SJSA1 (cell line): ENCODE measurements at regions not wholly inside any gene's neighbourhood (a gene's known extent, or its start where the extent isn't known, plus 50 kb on each side); places are given as distances from the start of the nearest gene placed in this dataset.

Experiments
- DNase-seq, 2 experiments: peaks; one replicate each; pipeline ENCODE4 v3.0.0-alpha.2; 2015 to 2020; ENCODE audit warnings: low spot score in 2 of 2, low read depth in 1 of 2
- H3K27ac ChIP-seq: fragments of 250-450 bp; sonication (Bioruptor Pico); 2 replicates; pipeline ENCODE4 v1.5.1; 2020; ENCODE audit warnings: mild to moderate bottlenecking, moderate library complexity
- H3K27me3 ChIP-seq: fragments of 250-450 bp; sonication (Bioruptor Pico); replicated peaks from 2 replicates; pipeline ENCODE4 v1.5.1; 2020; ENCODE audit warnings: mild to moderate bottlenecking, moderate library complexity
- H3K36me3 ChIP-seq: fragments of 250-450 bp; sonication (Bioruptor Pico); 2 replicates; pipeline ENCODE4 v1.5.1; 2020; ENCODE audit warnings: mild to moderate bottlenecking
- H3K4me1 ChIP-seq: fragments of 250-450 bp; sonication (Bioruptor Pico); replicated peaks from 2 replicates; pipeline ENCODE4 v1.6.1; 2021; ENCODE audit warnings: mild to moderate bottlenecking
- H3K4me3 ChIP-seq: fragments of 250-450 bp; sonication (Bioruptor Pico); 2 replicates; pipeline ENCODE4 v1.5.1; 2020; ENCODE audit warnings: mild to moderate bottlenecking
- H3K9me3 ChIP-seq: fragments of 250-450 bp; sonication (Bioruptor Pico); replicated peaks from 2 replicates; pipeline ENCODE4 v1.5.1; 2020; ENCODE audit warnings: mild to moderate bottlenecking

GRCh38 chr11:33559567-33559966 is 141.1 kb downstream of the C11orf91 start:
- H3K4me3 ChIP-seq: no peak overlapping the region
- H3K36me3 ChIP-seq: no peaks in the 10 kb centered on the region
- DNase-seq: no peak
- H3K27me3 ChIP-seq: 0 out of 2 replicates have a peak, but pooled peaks cover 3% of the 10 kb centered on the region
- no peak overlapping the region for H3K27ac ChIP-seq
- 0 out of 2 replicates have a peak, but pooled peaks cover 4% of the 10 kb centered on the region for H3K9me3 ChIP-seq
- peaks cover 18% of the 10 kb centered on the region for H3K4me1 ChIP-seq

GRCh38 chr11:33558097-33558496 is 142.5 kb downstream of the C11orf91 start:
- Histone ChIP-seq H3K4me1 (peaks cover 21% of the 10 kb centered on the region), H3K9me3 (0 out of 2 replicates have a peak, but pooled peaks cover 4% of the 10 kb centered on the region), H3K4me3 (no peak overlapping the region), H3K27ac (peak overlapping the region; percentile 80), H3K27me3 (no peaks in the 10 kb centered on the region), H3K36me3 (no peaks in the 10 kb centered on the region)
- DNase-seq: no peak

GRCh38 chr11:33557201-33557600 is 143.4 kb downstream of the C11orf91 start:
- Histone ChIP-seq H3K36me3 (no peaks in the 10 kb centered on the region), H3K27ac (peak overlapping the region; percentile 80), H3K9me3 (0 out of 2 replicates have a peak, but pooled peaks cover 4% of the 10 kb centered on the region), H3K4me3 (no peak overlapping the region), H3K27me3 (no peaks in the 10 kb centered on the region), H3K4me1 (peaks cover 21% of the 10 kb centered on the region)
- DNase-seq: peak; percentile 64 to 88

GRCh38 chr11:33554219-33554618 is 146.4 kb downstream of the C11orf91 start:
- no peak overlapping the region for H3K27ac ChIP-seq
- H3K36me3 ChIP-seq: no peaks in the 10 kb centered on the region
- no peaks in the 10 kb centered on the region for H3K27me3 ChIP-seq
- 0 out of 2 replicates have a peak, but pooled peaks cover 4% of the 10 kb centered on the region for H3K9me3 ChIP-seq
- peaks cover 29% of the 10 kb centered on the region for H3K4me1 ChIP-seq
- no peak for DNase-seq
- no peak overlapping the region for H3K4me3 ChIP-seq

GRCh38 chr11:33553486-33553885 is 147.1 kb downstream of the C11orf91 start:
- Histone ChIP-seq H3K36me3 (no peaks in the 10 kb centered on the region), H3K4me1 (peaks cover 32% of the 10 kb centered on the region), H3K27me3 (no peaks in the 10 kb centered on the region), H3K4me3 (no peak overlapping the region), H3K27ac (no peak overlapping the region), H3K9me3 (0 out of 2 replicates have a peak, but pooled peaks cover 4% of the 10 kb centered on the region)
- no peak for DNase-seq

GRCh38 chr11:33552756-33553155 is 147.9 kb downstream of the C11orf91 start:
- H3K9me3 ChIP-seq: 0 out of 2 replicates have a peak, but pooled peaks cover 4% of the 10 kb centered on the region
- no peak for DNase-seq

GRCh38 chr11:33551051-33551450 is 149.6 kb downstream of the C11orf91 start:
- Histone ChIP-seq H3K9me3 (0 out of 2 replicates have a peak, but pooled peaks cover 1% of the 10 kb centered on the region), H3K27ac (no peak overlapping the region), H3K36me3 (no peaks in the 10 kb centered on the region), H3K4me1 (peaks cover 14% of the 10 kb centered on the region; the same call in 1 of the 2 replicates), H3K27me3 (no peaks in the 10 kb centered on the region), H3K4me3 (no peak overlapping the region)
- DNase-seq: no peak

More at GRCh38 chr11:33552756-33553155, 147.9 kb downstream of the C11orf91 start:
- Histone ChIP-seq H3K27ac (no peak overlapping the region), H3K4me3 (no peak overlapping the region), H3K4me1 (peaks cover 25% of the 10 kb centered on the region), H3K36me3 (no peaks in the 10 kb centered on the region), H3K27me3 (no peaks in the 10 kb centered on the region)

GRCh38 chr11:33549483-33549882 is 151.1 kb downstream of the C11orf91 start:
- Histone ChIP-seq H3K27me3 (no peaks in the 10 kb centered on the region), H3K36me3 (no peaks in the 10 kb centered on the region), H3K27ac (no peak overlapping the region), H3K4me3 (no peak overlapping the region), H3K9me3 (no peaks in the 10 kb centered on the region), H3K4me1 (peaks cover 14% of the 10 kb centered on the region; the same call in 1 of the 2 replicates)
- no peak for DNase-seq

GRCh38 chr11:33545931-33546330 is 154.7 kb downstream of the C11orf91 start:
- Histone ChIP-seq H3K27ac (no peak overlapping the region), H3K36me3 (no peaks in the 10 kb centered on the region), H3K4me1 (peaks cover 8% of the 10 kb centered on the region; the same call in 1 of the 2 replicates), H3K9me3 (no peaks in the 10 kb centered on the region), H3K4me3 (no peak overlapping the region), H3K27me3 (no peaks in the 10 kb centered on the region)
- DNase-seq: no peak

- no peaks in the 10 kb centered on the region for H3K9me3 ChIP-seq
- no peak overlapping the region for H3K4me3 ChIP-seq
- H3K4me1 ChIP-seq: peaks cover 5% of the 10 kb centered on the region; the same call in 1 of the 2 replicates
- no peaks in the 10 kb centered on the region; the same call in 1 of the 2 replicates for H3K27me3 ChIP-seq
- no peaks in the 10 kb centered on the region for H3K36me3 ChIP-seq
- no peak overlapping the region for H3K27ac ChIP-seq
- DNase-seq: no peak
Measured at GRCh38 chr11:33544593-33545373, 155.8 kb downstream of the C11orf91 start.

GRCh38 chr11:33543823-33544222 is 156.8 kb downstream of the C11orf91 start:
- H3K9me3 ChIP-seq: no peaks in the 10 kb centered on the region
- no peak for DNase-seq
- no peaks in the 10 kb centered on the region; the same call in 1 of the 2 replicates for H3K27me3 ChIP-seq
- H3K4me3 ChIP-seq: no peak overlapping the region
- H3K4me1 ChIP-seq: no peaks in the 10 kb centered on the region
- no peaks in the 10 kb centered on the region for H3K36me3 ChIP-seq
- H3K27ac ChIP-seq: no peak overlapping the region

GRCh38 chr11:33542921-33543320 is 157.7 kb downstream of the C11orf91 start:
- Histone ChIP-seq H3K4me3 (no peak overlapping the region), H3K9me3 (no peaks in the 10 kb centered on the region), H3K27ac (no peak overlapping the region), H3K4me1 (no peaks in the 10 kb centered on the region), H3K27me3 (peaks cover 4% of the 10 kb centered on the region; the same call in 1 of the 2 replicates), H3K36me3 (no peaks in the 10 kb centered on the region)
- peak; percentile 49 to 57 for DNase-seq

- Histone ChIP-seq H3K27me3 (peaks cover 8% of the 10 kb centered on the region; the same call in 1 of the 2 replicates), H3K9me3 (no peaks in the 10 kb centered on the region), H3K27ac (no peak overlapping the region), H3K4me3 (no peak overlapping the region), H3K36me3 (no peaks in the 10 kb centered on the region), H3K4me1 (no peaks in the 10 kb centered on the region)
- DNase-seq: no peak
Measured at GRCh38 chr11:33540946-33541915, 159.4 kb downstream of the C11orf91 start.
